Liver (tissue), 8 donors: ENCODE measurements at regions not wholly inside any gene's neighbourhood (a gene's known extent, or its start where the extent isn't known, plus 50 kb on each side); places are given as distances from the start of the nearest gene placed in this dataset.

Source experiments
- DNase-seq: peaks from one replicate; pipeline ENCODE4 v3.0.0-alpha.2; 2017; ENCODE audit warnings: low spot score
- H3K27ac ChIP-seq, 2 donors: one replicate each; pipeline ENCODE4 v1.7.0; 2013; ENCODE audit warnings: inconsistent platforms in 2 of 2, low read length in 2 of 2, control low read depth in 1 of 2, low read depth in 1 of 2, mild to moderate bottlenecking in 1 of 2
- H3K27me3 ChIP-seq, 4 donors: one replicate each; pipeline versions ENCODE4 v1.6.1 to v1.7.0; 2013; ENCODE audit warnings: low read length in 3 of 4, inconsistent platforms in 1 of 4, mild to moderate bottlenecking in 1 of 4, moderate library complexity in 1 of 4; ENCODE audit not compliant: control insufficient read depth in 4 of 4, insufficient read depth in 4 of 4
- H3K36me3 ChIP-seq, 4 donors: one replicate each; pipeline versions ENCODE4 v1.6.1 to v1.7.0; 2013; ENCODE audit warnings: low read length in 3 of 4, mild to moderate bottlenecking in 3 of 4, low read depth in 1 of 4, moderate library complexity in 1 of 4; ENCODE audit not compliant: control insufficient read depth in 4 of 4, insufficient read depth in 3 of 4
- H3K4me1 ChIP-seq, 4 donors: one replicate each; pipeline versions ENCODE4 v1.6.1 to v1.7.0; 2013; ENCODE audit warnings: low read length in 3 of 4, mild to moderate bottlenecking in 3 of 4, moderate library complexity in 1 of 4; ENCODE audit not compliant: control insufficient read depth in 4 of 4, insufficient read depth in 4 of 4
- H3K4me3 ChIP-seq, 3 donors: one replicate each; pipeline versions ENCODE4 v1.6.1 to v1.7.0; 2013; ENCODE audit warnings: low read length in 3 of 3, control low read depth in 1 of 3, low read depth in 1 of 3, mild to moderate bottlenecking in 1 of 3
- H3K9ac ChIP-seq, 2 donors: one replicate each; pipeline ENCODE4 v1.7.0; 2013; ENCODE audit warnings: low read length in 2 of 2, mild to moderate bottlenecking in 2 of 2, moderate library complexity in 2 of 2, control low read depth in 1 of 2, low read depth in 1 of 2
- H3K9me3 ChIP-seq, 4 donors: one replicate each; pipeline versions ENCODE4 v1.6.1 to v1.7.0; 2013; ENCODE audit warnings: low read length in 3 of 4; ENCODE audit not compliant: control insufficient read depth in 4 of 4
- CTCF ChIP-seq: fragments of 150-350 bp; IDR thresholded peaks from 2 replicates; pipeline ENCODE4 v1.5.1; 2017; ENCODE audit warnings: improper control_type of control experiment, low read depth, low read length; ENCODE audit not compliant: missing input control
- EGR1 ChIP-seq, 2 donors: IDR thresholded peaks; 2 replicates each; pipeline ENCODE4 v1.6.1; 2016 to 2018; ENCODE audit warnings: antibody characterized with exemption in 2 of 2, low read depth in 2 of 2
- FOXA1 ChIP-seq: IDR thresholded peaks from 2 replicates; pipeline ENCODE4 v1.6.1; 2016; ENCODE audit warnings: antibody characterized with exemption
- FOXA2 ChIP-seq: IDR thresholded peaks from 2 replicates; pipeline ENCODE4 v1.6.1; 2016; ENCODE audit warnings: antibody characterized with exemption
- GABPA ChIP-seq, 2 donors: IDR thresholded peaks in 1 of 2; conservative IDR thresholded peaks in 1 of 2; 2 replicates each; pipeline ENCODE4 v1.6.1; 2016; ENCODE audit warnings: antibody characterized with exemption in 2 of 2, mild to moderate bottlenecking in 1 of 2, moderate library complexity in 1 of 2
- HNF4G ChIP-seq: IDR thresholded peaks from 2 replicates; pipeline ENCODE4 v1.6.1; 2016; ENCODE audit warnings: antibody characterized with exemption
- JUND ChIP-seq, 2 donors: IDR thresholded peaks; 2 replicates each; pipeline ENCODE4 v1.6.1; 2016; ENCODE audit warnings: antibody characterized with exemption in 2 of 2
- NR2F2 ChIP-seq: IDR thresholded peaks from 2 replicates; pipeline ENCODE4 v1.6.1; 2016; ENCODE audit warnings: antibody characterized with exemption
- RAD21 ChIP-seq, 2 donors: IDR thresholded peaks; 2 replicates each; pipeline ENCODE4 v1.6.1; 2016; ENCODE audit warnings: antibody characterized with exemption in 2 of 2, mild to moderate bottlenecking in 2 of 2
- REST ChIP-seq: IDR thresholded peaks from 2 replicates; pipeline ENCODE4 v1.6.1; 2016; ENCODE audit warnings: antibody characterized with exemption, mild to moderate bottlenecking
- SP1 ChIP-seq: IDR thresholded peaks from 2 replicates; pipeline ENCODE4 v1.6.1; 2018; ENCODE audit warnings: antibody characterized with exemption, mild to moderate bottlenecking
- YY1 ChIP-seq: IDR thresholded peaks from 2 replicates; pipeline ENCODE4 v1.6.1; 2016; ENCODE audit warnings: antibody characterized with exemption, mild to moderate bottlenecking
- WGBS: extraction: QIAGEN DNeasy Blood & Tissue Kit; methylation state at CpG from one replicate; pipeline ENCODE4 v1.1.7; 2013; 5-methylcytosine and 5-hydroxymethylcytosine counted together
- donor health status: healthy.
- donor health status: healthy.
- donor health status: healthy.
- donor health status: healthy.
- donor health status: healthy.

GRCh38 chr11:104291646-104292045 lies 127.7 kb upstream of the PDGFD start (continued):
- TF ChIP-seq REST, result no peak
- TF ChIP-seq GABPA (IDR thresholded peaks at IDR 0.05 in 1 of 2, conservative IDR thresholded peaks at IDR 0.05 in 1 of 2), result no peak

GRCh38 chr11:104286129-104286528 lies 122.2 kb upstream of the PDGFD start:
- Histone ChIP-seq H3K27ac (no peak overlapping the region), H3K36me3 (no peaks in the 10 kb centered on the region), H3K4me3 (no peak overlapping the region), H3K27me3 (peaks cover 0 to 3% (median 0%) of the 10 kb centered on the region in 4 donors), H3K9me3 (no peaks in the 10 kb centered on the region), H3K9ac (no peak overlapping the region), H3K4me1 (no peaks in the 10 kb centered on the region)
- TF ChIP-seq EGR1 (IDR thresholded peaks at IDR 0.05; ENCODE audit: low read depth in 2 of 2), result no peak
- TF ChIP-seq CTCF, result no peak
- TF ChIP-seq HNF4G, result no peak
- no peak for TF ChIP-seq NR2F2
- TF ChIP-seq RAD21 (IDR thresholded peaks at IDR 0.05), result no peak
- no peak for TF ChIP-seq FOXA1
- no peak for TF ChIP-seq SP1
- no peak for TF ChIP-seq FOXA2
- TF ChIP-seq JUND (IDR thresholded peaks at IDR 0.05), result no peak
- 48% methylated on average over 1 of the region's 1 CpG for WGBS
- no peak for DNase-seq

GRCh38 chr11:104279587-104279986 lies 115.6 kb upstream of the PDGFD start:
- Histone ChIP-seq H3K4me1 (no peaks in the 10 kb centered on the region), H3K9me3 (no peaks in the 10 kb centered on the region), H3K27me3 (peaks cover 0 to 3% (median 0%) of the 10 kb centered on the region in 4 donors), H3K36me3 (no peaks in the 10 kb centered on the region), H3K4me3 (no peak overlapping the region), H3K9ac (no peak overlapping the region), H3K27ac (no peak overlapping the region)
- DNase-seq, result no peak
- TF ChIP-seq YY1, result no peak
- no peak for TF ChIP-seq HNF4G
- TF ChIP-seq REST, result no peak
- no peak for TF ChIP-seq JUND (IDR thresholded peaks at IDR 0.05)
